GM11168 (cell line): ENCODE measurements at regions not wholly inside any gene's neighbourhood (a gene's known extent, or its start where the extent isn't known, plus 50 kb on each side); places are given as distances from the start of the nearest gene placed in this dataset.

Experiments
- in situ Hi-C: fragments of 300-500 bp; cut with MboI; formaldehyde crosslinking; loops from one replicate; pipeline ENCODE4 v1.12.0; 2022; ENCODE audit warnings: low sequenced_read_pairs; ENCODE audit not compliant: unreplicated experiment

DNA sequence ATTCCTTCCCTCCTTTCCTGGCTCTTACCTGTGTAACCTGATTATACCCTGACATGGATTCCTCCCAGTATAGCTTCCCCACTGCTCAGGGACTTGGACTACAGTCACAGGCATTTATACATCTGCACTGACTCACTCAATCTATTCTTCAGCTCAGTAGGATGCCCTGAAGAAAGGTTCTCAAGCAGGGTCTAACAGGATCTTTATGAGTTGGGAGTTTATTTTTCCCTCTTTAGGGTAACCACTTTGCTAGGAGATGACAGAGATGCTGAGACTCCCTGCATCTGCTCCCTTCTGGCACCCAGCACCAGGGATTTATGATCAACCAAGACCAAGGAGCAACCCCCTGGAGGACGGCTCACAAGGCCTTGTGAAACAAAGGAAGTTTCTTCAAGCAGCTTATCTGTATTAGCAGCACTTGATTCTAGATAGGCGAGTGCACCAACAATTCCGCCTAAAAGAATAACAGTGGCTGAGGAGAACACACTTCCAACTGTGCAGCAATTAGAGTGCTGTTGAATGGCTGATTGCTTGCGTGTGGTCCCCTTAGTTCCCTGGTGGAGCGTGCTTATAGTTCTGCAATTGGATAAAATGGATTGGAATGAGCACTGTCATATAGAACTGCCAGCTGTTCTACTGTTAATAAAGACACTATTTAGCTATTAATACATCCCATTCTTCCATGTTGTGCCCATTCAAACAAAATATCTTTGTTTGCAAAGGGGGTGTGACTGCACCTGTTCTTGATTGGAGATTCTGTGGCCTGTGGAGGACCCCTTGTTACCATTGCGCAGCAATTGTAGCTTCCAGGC is 482.6 kb downstream of the ZNF608 start:
- in situ Hi-C loops, result no loop called here

DNA sequence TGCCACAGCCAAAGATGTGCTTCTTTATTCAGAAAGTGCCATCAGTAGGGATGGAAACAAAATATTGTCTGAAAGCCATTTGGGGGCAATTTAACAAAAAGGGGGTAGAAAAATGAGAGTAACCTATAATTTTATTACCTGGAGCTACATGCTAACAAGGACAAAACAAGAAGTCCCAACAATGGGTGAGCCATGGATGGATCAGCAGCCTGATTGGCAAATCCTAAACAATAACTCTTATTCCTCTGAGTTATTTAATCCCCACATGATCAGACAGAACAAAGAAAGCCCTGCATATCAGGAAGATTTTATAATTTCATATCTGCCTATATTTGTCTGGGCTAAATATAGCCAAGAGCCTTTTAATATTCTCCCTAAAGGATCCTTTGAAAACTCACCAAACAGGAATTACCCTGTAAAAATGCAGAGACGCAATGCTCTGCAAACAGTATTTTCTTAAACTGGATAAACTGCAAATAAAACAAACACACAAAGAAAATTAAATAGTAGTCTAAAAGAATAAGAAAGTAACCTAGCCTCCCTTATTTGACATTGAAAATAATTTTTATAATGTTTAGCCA is 483.4 kb downstream of the ZNF608 start:
- in situ Hi-C loops, result no loop called here

DNA sequence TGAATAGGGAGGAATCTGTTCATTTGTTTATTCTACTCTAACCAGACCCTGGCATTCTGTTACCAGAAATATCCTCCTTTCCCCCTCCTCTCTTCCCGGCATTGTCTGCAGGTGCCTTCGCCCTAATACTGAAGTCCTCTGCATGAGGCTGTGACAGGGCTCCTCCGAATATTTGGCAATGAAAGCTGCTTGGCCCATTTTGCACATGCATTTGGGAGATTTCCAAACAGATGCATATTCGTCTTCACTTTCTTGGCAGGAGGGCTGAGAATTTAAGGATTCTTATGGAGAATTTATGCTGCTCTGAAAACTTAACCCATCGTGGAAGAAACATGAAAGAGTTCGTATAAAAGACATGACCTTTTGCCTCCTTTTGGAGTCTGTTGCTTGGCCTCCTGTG is 484.0 kb downstream of the ZNF608 start:
- in situ Hi-C loops, result no loop called here

DNA sequence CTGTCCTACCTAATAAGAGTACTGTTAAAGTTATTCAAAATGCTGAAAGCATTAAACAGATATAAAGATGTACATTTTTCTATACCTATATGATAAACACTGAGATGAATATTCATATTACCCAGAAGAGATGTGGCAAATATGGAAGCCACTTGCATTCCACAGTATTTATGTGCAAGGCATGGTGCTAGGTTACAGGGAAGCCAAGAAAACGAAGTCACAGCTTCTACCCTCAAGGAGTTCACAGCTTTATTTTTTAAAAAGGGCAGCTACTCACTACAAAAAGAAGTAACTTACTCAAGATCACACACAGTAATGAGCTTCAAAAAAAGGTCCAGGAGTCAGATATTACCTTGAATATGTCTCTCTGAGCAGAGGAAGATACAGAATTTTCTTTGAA is 484.6 kb downstream of the ZNF608 start:
- in situ Hi-C loops, result no loop called here

DNA sequence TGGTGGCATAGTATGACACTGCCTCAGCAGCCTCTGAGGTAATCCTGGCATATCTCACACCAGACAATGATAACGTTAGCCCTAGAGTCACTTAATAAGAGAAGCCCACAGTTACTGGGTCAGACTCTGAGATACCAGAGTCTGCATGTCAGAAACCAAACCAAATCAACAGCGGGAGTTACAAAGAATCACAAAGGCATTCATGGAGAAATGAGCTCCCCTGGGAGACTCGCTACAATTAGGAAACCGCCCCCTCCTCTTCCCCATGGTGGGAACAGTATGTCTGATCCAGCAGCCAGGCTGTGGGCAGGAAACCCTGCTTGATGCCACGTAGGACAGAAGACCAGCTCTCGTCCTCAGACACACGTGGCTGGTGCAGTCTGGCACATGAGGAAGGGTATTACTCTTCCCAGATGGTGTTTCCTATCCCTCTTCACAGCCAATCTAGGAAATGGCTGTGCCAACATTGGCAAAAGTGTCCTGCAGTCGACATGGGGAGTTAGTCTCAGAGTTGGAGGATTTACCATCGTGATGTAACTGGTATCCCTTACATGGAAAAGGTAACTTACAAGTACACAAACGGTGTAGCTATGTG is 485.4 kb downstream of the ZNF608 start:
- in situ Hi-C loops, result no loop called here

DNA sequence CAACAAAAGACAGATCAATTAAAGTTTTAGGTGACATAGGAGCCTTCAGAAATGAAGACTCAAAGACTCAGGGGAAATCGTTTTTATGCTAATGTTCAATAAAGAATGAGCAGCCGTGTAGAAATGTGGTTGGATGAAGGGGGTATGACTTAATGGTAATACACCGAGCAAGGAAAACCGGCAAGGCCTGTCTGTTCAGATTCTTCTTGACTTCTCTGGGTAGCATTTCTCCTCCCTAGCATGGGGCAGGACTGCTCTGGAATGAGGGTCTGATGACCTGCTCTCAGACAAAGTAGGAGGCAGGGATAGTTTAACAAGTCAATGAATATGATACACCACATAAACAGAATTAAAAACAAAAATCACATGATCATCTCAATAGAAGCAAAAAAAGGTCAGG is 487.4 kb downstream of the ZNF608 start:
- in situ Hi-C loops, result no loop called here

DNA sequence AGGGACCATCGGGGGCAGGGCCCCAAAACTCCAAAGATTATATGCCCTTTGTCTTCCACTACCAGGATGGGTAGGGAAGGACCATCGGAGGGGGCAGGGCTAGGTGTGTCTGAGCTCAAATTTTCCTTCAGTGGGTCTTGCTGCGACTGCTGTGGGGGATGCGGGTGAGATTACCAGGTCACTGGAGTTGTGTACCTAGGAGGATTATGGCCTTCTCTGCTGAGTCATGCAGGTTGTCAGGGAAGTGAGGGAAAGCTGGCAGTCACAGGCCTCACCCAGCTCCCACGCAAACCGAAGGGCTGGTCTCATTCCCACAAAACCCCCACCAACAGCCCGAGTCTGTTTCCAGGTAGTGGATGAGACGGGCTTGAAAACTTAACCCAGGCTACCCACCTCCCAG is 489.4 kb downstream of the ZNF608 start:
- in situ Hi-C loops, result no loop called here

DNA sequence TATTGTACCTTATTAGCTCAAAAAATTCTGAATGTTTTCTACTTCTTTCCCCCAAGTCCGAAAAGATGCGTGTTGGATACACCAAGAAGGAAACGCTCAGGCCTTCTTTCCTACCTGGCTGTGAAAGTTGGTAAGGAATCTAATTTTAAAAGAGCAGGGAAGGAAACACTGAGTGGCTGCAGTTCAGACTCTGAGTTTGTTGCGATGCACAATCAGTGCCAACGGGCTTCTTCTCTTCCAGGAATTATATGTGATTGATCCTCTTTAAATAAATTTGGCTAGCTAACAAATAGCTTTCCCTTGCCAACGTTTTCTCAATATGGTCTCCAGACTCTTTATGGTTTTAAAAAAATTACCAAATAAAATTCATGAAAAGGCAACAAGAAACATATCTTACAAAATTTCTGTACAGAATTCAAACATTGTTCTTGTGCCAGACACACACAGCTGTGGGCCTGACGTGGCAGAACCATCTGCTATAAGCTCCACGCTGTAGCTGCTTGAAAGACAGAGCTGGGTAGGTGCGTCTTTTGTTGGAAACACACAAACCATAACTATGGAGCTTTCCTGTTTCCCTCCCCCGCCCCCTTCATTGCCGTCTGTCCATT is 493.1 kb downstream of the ZNF608 start:
- in situ Hi-C loops, result no loop called here

DNA sequence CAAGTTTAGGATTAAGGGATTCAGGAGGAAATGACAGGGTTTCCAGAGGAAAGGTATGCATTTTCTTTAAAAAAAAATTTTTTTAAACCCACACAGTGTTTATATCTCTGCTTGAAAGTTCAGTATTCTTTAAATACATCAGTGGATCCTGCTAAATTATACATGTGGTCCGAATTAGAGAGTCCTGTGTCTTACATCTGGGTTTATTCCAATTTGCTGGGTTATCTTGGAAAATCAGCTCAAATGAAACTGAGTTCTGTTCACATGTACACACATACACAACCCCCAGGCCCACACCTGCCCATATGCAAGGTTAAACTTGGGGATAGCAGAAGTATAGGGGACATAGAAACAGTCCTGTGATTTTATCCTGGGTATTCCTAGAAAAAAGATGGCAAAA is 493.7 kb downstream of the ZNF608 start:
- in situ Hi-C loops, result no loop called here

DNA sequence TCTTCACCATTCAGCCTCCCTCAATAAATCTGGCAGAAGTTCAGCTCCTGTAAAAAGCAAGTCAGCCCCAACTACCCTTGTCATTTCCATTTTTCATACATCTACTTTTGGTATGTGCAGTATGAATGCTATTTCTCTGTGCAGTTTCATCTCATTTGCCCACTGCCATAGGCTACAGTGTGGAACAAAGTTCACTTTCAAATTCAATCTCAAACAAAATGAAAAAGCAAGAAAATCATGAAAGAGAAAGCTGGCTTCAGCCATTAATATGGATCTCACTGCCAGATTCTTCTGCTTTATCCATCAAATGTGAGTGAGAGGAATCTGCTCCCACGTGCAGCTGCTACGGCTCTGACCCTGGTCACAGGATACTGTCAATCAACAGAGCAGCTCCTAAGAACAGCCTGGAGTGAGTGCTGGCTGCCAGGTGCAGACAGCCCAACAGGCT is 494.2 kb downstream of the ZNF608 start:
- in situ Hi-C loops, result no loop called here

DNA sequence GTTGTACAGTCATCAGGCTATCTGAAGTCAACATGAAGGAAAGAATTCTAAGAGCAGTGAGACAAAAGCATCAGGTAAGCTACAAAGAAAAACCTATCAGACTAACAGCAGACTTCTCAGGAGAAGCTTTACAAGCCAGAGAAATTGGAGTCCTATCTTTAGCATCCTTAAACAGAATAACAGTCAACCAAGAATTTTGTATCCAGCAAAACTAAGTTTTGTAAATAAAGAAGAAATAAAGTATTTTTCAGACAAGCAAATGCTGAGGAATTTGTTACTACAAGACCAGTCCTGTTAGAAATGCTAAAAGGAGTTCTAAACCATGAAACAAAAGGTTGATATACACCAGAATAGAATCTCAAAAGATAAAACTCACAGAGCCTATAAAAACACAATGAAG is 501.2 kb downstream of the ZNF608 start:
- in situ Hi-C loops, result no loop called here

DNA sequence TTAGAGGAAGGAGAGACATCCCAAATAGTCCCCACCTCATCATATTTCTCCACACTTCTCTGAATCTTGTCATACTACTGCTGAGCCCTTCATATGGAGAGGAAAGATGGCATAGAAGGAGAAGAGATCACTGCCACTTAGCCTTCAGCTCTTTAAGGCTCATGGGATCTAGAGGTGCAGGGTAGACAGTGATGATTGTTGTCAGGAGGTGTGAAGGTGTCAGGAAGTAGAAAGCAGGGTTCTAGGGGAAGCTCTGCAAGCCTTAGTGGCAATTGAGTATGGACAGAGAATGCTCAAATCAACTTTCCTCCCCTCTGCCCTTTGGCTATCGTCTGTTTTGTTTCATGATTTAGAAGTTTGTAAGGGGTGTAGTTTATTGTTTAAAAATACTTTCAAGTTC is 505.7 kb downstream of the ZNF608 start:
- in situ Hi-C loops, result no loop called here

DNA sequence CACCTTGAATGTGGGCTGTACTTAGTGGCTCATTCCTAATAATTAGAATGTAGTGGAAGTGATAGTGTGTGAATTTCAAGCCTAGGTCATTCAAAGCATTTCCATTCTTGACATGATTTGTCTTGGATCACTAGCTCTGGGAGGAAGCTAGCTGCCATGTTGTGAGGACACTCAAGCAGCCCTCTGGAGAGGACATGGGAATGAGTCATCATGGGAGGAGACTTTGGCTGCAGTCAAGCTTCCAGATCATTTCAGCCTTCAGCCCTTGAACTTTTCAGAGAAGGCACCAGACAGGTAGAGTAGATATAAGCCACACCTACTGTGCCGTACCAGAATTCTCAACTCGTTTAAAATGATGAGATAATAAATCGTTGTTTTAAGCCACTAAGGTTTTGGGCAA is 506.9 kb downstream of the ZNF608 start:
- in situ Hi-C loops, result no loop called here

DNA sequence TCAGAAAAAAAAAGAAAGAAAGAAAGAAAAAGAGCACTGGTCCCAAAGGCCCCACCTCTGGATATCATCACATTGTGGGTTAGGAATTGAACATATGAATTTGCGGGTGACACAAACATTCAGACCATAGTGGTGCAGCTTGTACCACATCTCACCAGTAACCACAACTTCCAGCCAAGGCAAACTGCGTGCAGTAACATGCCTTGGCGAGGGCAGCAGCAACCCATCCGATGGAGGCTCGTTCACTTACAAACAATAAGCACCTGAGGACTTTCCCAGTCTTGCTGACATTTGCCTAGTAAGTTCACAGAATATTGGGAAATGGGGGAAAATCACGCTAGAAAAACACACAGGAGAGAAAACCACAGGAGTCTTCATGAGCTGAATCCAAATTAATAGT is 508.1 kb downstream of the ZNF608 start:
- in situ Hi-C loops, result no loop called here

DNA sequence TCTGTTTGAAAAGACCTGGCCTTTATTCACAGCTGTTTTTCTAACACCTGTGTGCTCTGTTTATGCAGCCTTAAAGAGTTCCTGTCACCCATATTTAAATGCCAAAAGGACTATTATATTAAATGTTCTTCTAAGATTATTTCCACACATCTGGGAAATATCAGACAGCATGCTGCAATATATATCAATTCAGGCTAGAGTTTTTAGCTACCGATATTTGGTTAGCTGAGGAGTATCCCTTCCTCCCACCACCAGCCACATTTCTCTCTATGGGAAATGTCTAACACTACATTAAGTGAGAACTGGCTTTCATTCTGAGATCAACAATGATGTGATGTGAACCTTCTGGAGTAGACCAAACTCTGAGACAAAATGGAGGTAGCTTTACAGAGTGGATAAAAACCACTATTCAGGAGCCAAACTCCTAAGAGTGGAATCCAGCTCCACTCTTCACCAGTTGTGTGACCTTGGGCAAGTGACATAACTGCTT is 509.2 kb downstream of the ZNF608 start:
- in situ Hi-C loops, result no loop called here

DNA sequence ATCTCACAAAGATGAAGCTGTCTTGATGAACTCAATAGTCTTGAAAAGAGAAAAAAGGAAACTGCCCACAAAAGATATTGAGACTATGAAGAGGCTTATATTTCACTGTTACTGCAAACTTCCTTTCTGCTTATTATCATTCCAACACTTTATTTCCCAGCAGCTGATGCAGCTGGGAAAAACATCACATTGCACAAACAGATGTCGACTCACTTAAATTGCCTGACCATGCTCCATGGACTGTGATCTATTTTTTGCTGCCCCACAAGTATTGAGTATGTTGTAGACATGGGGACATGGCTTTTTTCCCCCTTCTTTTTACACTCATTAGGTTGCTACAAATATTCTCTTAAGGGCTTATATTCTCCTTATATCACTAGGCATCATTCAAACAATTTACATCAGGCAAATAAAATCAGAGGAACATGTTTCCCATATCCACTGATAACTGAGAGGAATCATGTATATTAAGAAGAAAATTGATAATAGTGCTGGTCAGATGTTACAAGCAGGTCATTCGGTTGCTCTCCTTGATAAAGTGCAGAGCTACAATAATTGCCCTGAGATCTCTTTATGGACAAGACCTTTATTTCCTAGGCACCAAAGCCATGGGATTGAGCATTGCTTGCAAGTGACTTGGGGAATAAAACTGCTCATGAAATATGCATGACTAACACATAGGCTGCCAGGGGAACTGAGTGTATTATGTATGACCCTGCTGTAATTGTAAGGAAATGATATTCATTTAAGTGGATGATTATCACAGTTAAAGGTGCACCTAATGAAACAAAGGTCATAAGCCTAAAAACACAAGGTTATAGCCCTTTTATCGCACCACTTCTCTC is 509.9 kb downstream of the ZNF608 start:
- in situ Hi-C loops, result no loop called here

DNA sequence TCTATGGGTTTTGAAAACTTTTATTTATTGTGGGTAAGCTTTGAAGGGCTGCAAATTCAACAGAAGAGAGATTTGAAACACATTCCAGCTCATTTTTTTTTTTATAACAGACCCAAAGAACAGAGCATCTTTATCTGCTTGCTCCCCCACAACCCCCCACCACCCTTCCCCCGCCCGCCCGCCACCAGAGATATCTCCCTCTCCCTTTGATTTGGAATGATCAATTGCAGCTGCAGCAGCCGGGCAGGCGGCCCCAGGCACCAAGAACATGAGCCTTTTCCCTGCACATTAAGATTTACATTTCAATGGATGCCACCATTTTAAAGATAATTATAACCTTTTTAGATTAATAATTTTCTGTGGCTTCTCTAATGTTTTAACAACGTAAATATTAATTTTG is 510.9 kb downstream of the ZNF608 start:
- in situ Hi-C loops, result no loop called here

DNA sequence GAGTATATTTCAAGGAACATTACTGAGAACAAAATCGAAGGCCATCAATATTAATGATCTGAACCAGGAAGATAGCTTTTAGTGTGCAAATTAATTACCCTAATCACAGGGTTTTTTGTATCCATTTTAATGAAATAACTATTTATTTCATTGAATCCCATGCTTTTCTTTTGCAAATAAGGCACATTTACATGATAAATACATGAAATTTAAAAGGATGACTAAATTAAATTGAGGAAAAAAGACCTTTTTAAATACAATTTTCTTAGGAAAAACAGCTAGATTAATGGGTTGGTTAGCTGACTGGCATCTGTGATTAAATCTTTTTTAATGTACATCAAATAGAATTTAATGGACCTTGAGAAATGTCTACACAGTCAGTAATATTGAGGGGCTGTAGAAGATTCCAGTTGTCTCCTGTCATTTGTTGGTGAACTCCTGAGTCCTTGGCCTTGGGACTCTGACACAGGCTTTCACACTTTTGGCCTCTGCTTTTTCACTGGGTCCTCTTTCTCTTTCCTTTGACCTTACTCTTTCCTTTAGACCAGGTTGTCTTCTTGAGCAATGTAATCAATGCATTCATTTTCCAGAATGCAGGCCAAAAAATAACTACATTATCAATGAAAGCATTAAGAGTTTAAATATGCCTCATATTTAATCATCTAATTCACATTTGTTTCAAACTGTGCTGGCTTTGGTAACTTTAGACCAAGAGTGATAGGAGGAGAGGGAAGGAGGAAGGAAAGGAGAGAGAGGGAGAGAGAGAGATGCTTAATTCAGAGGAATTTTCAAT is 511.5 kb downstream of the ZNF608 start:
- in situ Hi-C loops, result no loop called here

DNA sequence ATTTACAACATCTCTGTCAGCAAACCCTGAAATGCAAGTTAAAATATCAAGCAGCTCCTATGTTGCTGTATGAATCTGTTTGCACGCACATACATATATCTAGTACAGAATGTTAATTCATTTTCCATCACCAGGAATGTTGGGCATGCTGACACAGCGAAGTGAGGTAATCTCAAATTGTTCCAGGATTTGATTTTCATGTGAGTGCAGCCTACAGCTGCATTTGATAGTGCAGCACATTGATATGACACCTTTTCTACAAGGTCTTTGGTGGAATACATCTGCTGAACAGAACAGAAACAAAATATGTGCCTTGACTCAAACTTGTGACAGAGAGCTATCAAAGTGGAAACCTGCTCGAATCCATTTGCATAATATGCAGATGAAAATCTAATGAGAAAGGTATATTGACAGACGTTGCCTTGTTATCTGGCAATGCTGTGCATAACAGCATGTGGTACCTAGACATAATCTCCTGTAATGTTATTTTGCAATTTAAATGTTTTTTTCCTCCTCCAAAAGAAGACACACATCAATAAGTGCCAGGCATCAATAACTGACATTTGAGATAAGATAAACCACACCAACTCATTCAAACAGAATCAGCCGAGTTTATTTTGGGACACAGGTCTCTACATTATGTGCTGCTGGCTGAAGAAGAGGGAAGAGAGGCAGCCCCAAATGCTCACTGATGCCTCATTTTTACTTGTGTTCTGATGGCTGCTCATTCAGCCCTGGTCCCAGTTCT is 512.2 kb downstream of the ZNF608 start:
- in situ Hi-C loops, result no loop called here
